ENCODE measurements at regions not wholly inside any gene's neighbourhood (a gene's known extent, or its start where the extent isn't known, plus 50 kb on each side); places are given as distances from the start of the nearest gene placed in this dataset.

DNA sequence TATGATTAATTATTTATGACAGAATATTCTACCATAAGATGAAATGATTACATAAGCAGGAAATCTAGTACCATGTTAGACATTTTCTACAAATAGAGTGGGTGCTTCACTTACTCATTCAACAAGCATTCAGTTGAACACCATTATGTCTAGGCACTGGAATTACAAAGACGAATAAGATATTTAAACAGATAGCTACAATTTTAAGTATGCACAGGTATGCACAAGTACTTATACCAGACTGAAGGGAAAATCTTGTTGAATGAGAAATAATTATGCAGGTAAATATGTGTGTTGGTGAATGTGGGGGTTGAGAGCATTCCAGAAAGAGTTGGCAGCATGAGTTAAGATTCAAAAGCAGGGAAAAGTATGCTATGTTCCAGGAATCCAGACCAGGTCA, 107.3 kb upstream of the CNKSR2 start:
- TF ChIP-seq, protein P1, sequence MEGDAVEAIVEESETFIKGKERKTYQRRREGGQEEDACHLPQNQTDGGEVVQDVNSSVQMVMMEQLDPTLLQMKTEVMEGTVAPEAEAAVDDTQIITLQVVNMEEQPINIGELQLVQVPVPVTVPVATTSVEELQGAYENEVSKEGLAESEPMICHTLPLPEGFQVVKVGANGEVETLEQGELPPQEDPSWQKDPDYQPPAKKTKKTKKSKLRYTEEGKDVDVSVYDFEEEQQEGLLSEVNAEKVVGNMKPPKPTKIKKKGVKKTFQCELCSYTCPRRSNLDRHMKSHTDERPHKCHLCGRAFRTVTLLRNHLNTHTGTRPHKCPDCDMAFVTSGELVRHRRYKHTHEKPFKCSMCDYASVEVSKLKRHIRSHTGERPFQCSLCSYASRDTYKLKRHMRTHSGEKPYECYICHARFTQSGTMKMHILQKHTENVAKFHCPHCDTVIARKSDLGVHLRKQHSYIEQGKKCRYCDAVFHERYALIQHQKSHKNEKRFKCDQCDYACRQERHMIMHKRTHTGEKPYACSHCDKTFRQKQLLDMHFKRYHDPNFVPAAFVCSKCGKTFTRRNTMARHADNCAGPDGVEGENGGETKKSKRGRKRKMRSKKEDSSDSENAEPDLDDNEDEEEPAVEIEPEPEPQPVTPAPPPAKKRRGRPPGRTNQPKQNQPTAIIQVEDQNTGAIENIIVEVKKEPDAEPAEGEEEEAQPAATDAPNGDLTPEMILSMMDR (IDR thresholded peaks at IDR 0.05): no peak
- TF ChIP-seq POLR2A (IDR thresholded peaks at IDR 0.05): no peak
